ENCODE measurements at regions not wholly inside any gene's neighbourhood (a gene's known extent, or its start where the extent isn't known, plus 50 kb on each side); places are given as distances from the start of the nearest gene placed in this dataset.

DNA sequence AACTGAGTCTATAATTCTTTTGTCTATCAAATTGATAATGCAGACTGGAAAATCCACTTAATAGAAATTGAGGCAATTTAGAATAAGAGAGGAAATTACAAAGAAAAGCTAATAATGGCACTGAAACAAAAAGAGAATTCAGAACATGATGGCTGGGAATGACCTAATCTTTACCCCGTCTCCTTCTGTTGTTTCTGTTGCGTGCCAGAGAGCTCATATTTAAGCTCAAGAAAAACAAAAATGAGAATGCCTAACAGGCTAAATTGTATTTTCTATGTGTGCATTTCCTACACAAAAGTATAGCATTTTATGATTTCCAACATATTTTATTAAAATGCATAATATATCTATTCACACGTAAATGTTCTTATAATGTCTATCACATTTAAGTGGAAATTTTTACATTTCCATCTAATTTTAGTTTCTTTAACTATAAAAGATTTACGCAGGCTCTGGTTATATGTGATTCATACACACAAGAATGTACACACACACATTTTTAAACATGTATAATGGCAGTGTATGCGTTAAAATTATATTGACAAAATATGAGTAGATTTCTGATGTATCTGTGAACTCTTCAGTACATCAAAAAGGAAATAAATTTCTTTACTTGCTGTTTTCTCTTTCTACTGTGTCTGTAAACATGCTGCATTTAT lies 432.3 kb downstream of the SLITRK6 start:
- Mint-ChIP-seq H3K27me3 (ENCODE audit: low read depth) (no peaks in the 10 kb centered on the region), H3K4me1 (ENCODE audit: low read depth) (no peaks in the 10 kb centered on the region), H3K36me3 (ENCODE audit: insufficient read depth in 2 of 2) (no peaks in the 10 kb centered on the region), H3K9me3 (peaks cover 3% of the 10 kb centered on the region in 2 donors), H3K4me3 (no peak overlapping the region), H3K27ac (no peak overlapping the region)
- ATAC-seq (replicated peaks in 1 of 2) (no peak), DNase-seq (no peak)

DNA sequence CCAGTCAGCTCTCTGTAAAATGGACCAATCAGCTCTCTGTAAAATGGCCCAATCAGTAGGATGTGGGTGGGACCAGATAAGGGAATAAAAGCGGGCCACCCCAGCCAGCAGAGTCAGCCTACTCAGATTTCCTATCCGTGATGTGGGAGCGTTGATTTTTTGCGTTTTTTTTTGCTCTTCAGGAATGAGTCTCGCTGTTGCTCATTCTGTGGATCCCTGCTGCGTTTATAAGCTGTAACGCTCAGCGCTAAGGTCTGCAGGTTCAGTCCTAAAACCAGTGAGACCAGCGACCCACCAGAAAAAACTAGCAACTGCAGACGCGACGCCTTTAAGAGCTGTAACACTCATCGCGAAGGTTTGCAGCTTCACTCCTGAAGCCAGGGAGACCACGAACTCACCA lies 435.7 kb downstream of the SLITRK6 start:
- ATAC-seq (replicated peaks in 1 of 2) (no peak), DNase-seq (no peak)
- H3K36me3 Mint-ChIP-seq (ENCODE audit: insufficient read depth in 2 of 2): no peaks in the 10 kb centered on the region

DNA sequence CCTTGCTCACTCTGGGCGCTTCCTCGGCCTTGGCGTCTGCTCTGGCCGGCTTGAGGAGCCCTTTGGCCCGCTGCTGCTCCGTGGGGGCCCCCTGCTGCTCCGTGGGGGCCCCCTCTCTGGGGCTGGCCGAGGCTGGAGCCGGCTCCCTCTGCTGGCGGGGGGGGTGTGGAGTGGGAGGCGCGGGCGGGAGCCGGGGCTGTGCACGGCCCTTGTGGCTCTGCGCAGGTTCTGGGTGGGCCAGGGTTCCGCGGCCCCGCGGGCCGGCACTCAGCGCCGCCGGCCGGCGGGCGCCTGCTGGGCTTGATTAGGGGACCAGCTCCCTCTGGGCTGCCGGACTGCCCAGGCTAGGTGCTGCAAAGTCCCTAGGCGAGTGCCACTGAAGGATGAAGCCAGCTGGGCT lies 436.2 kb downstream of the SLITRK6 start:
- DNase-seq (no peak), ATAC-seq (replicated peaks in 1 of 2) (no peak)
- H3K4me3 Mint-ChIP-seq: no peak overlapping the region
- H3K9me3 Mint-ChIP-seq: peaks cover 3 to 6% of the 10 kb centered on the region in 2 donors
- H3K27me3 Mint-ChIP-seq (ENCODE audit: low read depth): no peaks in the 10 kb centered on the region
- no peaks in the 10 kb centered on the region for H3K36me3 Mint-ChIP-seq (ENCODE audit: insufficient read depth in 2 of 2)
- no peak overlapping the region for H3K27ac Mint-ChIP-seq
- H3K4me1 Mint-ChIP-seq (ENCODE audit: low read depth): no peaks in the 10 kb centered on the region

More for the DNA sequence above, 435.7 kb downstream of the SLITRK6 start:
- H3K27ac Mint-ChIP-seq: no peak overlapping the region
- H3K27me3 Mint-ChIP-seq (ENCODE audit: low read depth): no peaks in the 10 kb centered on the region
- peaks cover 3% of the 10 kb centered on the region in 2 donors for H3K9me3 Mint-ChIP-seq
- H3K4me3 Mint-ChIP-seq: no peak overlapping the region
- H3K4me1 Mint-ChIP-seq (ENCODE audit: low read depth): no peaks in the 10 kb centered on the region

DNA sequence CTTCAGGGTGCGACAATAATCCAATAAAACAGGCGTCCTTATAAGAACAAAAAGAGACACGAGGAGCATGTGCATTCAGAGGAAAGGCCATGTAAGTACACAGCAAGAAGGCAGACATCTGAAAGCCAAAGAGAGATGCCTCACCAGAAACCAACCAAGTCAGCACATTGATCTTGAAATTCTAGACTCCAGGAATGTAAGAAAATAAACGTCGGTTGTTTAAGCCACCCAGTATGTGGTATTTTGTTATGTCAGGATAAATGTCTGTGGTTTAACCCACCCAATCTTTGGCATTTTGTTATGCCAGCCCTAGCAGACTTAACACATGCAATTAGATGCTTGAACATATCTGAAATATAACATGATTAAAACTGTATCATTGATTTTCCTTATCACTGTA lies 452.0 kb downstream of the SLITRK6 start:
- Mint-ChIP-seq H3K4me1 (ENCODE audit: low read depth) (no peaks in the 10 kb centered on the region), H3K4me3 (no peak overlapping the region), H3K36me3 (ENCODE audit: insufficient read depth in 2 of 2) (no peaks in the 10 kb centered on the region), H3K27ac (no peak overlapping the region), H3K27me3 (ENCODE audit: low read depth) (no peaks in the 10 kb centered on the region), H3K9me3 (peaks cover 2 to 7% of the 10 kb centered on the region in 2 donors)
- ATAC-seq (replicated peaks in 1 of 2): no peak
- DNase-seq: no peak

DNA sequence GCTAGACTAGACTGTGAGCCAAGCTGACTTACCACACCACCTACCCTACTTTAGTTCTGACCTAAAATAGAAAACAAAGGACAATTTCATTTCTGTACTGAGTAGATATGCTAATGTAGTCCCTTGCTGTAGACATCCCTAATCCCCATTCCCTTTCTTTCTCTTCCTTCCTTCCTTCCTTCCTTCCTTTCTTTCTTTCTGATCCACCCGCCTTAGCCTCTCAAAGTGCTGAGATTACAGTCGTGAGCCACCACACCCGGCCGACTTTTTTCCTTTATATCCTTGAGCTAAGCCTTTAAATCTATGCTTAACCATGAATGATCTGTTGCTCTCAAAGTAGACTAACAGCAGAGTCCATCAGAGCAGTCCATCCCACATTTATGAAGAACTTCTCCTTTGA lies 465.0 kb downstream of the SLITRK6 start:
- H3K27ac Mint-ChIP-seq: no peak overlapping the region
- ATAC-seq (replicated peaks in 1 of 2): no peak
- no peaks in the 10 kb centered on the region for H3K36me3 Mint-ChIP-seq (ENCODE audit: insufficient read depth in 2 of 2)
- H3K9me3 Mint-ChIP-seq: peaks cover 1 to 5% of the 10 kb centered on the region in 2 donors
- DNase-seq: no peak
- no peaks in the 10 kb centered on the region for H3K4me1 Mint-ChIP-seq (ENCODE audit: low read depth)
- no peak overlapping the region for H3K4me3 Mint-ChIP-seq
- no peaks in the 10 kb centered on the region for H3K27me3 Mint-ChIP-seq (ENCODE audit: low read depth)

DNA sequence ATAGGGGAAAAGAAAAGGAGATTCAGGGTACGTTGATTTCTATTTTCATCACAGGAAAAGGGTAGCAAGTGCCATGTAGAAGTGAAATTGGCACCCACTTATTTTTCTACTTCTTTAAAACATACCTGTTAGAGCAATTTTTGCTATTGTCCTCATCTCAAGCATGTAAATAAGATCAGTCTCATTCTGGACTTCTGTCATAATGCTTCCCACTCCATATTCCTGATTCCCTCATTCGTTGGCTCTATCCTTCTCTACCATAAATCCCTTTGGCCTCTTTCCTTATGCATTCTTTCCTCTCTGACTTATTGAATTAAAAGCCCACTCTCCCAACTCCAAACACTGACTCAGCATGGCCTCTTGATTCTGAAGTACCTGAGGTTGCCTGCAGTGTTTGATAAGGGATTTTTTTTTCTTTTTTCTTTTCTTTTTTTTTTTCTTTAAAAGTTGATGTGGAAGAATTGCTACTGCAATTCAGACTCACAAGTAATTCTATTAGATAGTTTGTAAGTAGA lies 465.7 kb downstream of the SLITRK6 start:
- no peaks in the 10 kb centered on the region for H3K27me3 Mint-ChIP-seq (ENCODE audit: low read depth)
- H3K4me3 Mint-ChIP-seq: no peak overlapping the region
- DNase-seq (no peak), ATAC-seq (replicated peaks in 1 of 2) (no peak)
- H3K27ac Mint-ChIP-seq: no peak overlapping the region
- H3K9me3 Mint-ChIP-seq: peaks cover 1 to 4% of the 10 kb centered on the region in 2 donors
- H3K36me3 Mint-ChIP-seq (ENCODE audit: insufficient read depth in 2 of 2): no peaks in the 10 kb centered on the region
- no peaks in the 10 kb centered on the region for H3K4me1 Mint-ChIP-seq (ENCODE audit: low read depth)

DNA sequence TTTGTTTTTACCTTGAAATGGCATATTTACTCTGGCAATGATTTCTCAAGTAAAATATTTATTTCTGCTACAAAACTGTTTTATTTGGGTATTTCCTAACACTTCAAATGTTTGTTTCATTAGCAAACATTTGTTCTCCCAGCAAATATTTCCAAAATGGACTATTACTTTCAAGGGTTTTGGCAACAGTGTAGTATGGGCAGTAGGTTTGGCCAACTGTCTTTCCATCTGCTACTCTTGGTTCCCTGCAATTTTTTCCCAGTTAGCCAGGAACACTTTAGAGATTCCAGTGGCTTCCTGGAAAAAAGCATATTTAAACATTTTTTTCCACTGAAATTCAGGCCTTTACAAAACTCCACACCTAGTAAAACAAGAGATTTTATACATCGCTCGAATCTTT lies 466.6 kb downstream of the SLITRK6 start:
- no peaks in the 10 kb centered on the region for H3K27me3 Mint-ChIP-seq (ENCODE audit: low read depth)
- H3K4me1 Mint-ChIP-seq (ENCODE audit: low read depth): no peaks in the 10 kb centered on the region
- peaks cover 1 to 4% of the 10 kb centered on the region in 2 donors for H3K9me3 Mint-ChIP-seq
- no peak overlapping the region for H3K27ac Mint-ChIP-seq
- DNase-seq (no peak), ATAC-seq (replicated peaks in 1 of 2) (no peak)
- H3K36me3 Mint-ChIP-seq (ENCODE audit: insufficient read depth in 2 of 2): no peaks in the 10 kb centered on the region
- no peak overlapping the region for H3K4me3 Mint-ChIP-seq

DNA sequence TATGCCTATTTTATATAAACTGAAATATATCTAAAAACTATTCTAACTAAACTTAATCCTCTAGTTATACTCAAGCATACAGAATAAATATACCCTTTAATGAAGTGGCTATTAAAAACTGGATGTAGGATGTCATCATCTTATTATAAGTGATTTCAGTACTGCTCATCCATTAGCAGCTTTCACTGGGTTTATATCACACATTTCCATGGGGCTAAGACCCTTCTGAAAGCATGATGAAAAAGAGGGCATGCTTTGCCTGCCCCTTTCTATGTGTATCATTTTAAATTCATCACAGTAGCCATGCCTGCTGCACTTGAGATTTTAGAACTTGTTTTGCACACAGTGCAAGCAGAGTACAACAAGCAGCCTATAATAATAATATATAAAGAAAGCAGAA lies 477.5 kb downstream of the SLITRK6 start:
- Mint-ChIP-seq H3K4me1 (ENCODE audit: low read depth) (no peaks in the 10 kb centered on the region), H3K9me3 (peaks cover 1 to 3% of the 10 kb centered on the region in 2 donors), H3K27me3 (ENCODE audit: low read depth) (no peaks in the 10 kb centered on the region), H3K4me3 (no peak overlapping the region), H3K27ac (no peak overlapping the region), H3K36me3 (ENCODE audit: insufficient read depth in 2 of 2) (no peaks in the 10 kb centered on the region)
- no peak for ATAC-seq (replicated peaks in 1 of 2)
- no peak for DNase-seq

DNA sequence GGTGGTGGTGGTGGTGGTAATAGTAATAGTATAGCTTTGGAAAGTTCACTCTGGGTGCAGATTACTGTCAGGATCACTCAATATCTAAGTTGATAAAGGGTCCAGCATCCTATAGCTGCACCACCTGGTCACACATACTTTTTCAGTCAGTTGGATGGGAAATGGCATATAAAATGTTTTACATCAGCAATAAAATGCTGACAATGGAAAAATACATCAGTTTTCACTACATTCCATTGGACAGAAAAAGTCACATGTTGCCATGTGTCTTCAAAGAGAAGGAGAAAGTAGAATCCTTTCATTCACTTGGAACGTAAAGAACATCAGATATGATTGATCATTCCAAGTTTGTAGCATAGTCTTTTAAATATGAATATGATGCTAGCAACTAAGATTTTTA lies 481.4 kb downstream of the SLITRK6 start:
- Mint-ChIP-seq H3K36me3 (ENCODE audit: insufficient read depth in 2 of 2) (no peaks in the 10 kb centered on the region), H3K9me3 (peaks cover 0 to 3% of the 10 kb centered on the region in 2 donors), H3K27me3 (ENCODE audit: low read depth) (no peaks in the 10 kb centered on the region), H3K4me1 (ENCODE audit: low read depth) (no peaks in the 10 kb centered on the region), H3K27ac (no peak overlapping the region), H3K4me3 (no peak overlapping the region)
- DNase-seq (no peak), ATAC-seq (replicated peaks in 1 of 2) (no peak)

DNA sequence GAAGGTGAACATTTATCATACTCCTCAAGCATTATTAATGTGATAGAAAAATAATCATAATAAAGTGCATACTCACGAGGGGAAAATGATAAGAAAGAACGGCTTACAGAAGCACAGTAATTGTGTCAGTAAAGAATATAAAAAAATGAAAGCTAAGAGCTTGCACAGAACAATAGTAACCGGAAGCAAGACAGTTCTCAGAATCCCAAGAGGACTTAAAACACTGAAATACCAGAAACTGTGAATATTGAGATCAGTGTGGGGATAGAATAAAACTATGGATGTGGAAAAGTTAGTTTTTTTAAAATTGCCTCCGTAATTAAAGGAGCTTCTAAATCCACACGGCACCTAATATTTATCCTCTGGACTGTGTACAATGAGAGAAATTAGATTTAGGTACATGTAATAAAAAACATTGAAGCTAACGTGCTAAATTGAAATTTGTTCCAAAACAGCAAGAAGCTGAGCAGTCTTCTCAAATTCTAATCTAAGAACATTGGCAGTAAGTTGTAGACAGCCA lies 482.7 kb downstream of the SLITRK6 start:
- Mint-ChIP-seq H3K27me3 (ENCODE audit: low read depth) (no peaks in the 10 kb centered on the region), H3K4me1 (ENCODE audit: low read depth) (no peaks in the 10 kb centered on the region), H3K4me3 (no peak overlapping the region), H3K9me3 (peaks cover 0 to 3% of the 10 kb centered on the region in 2 donors), H3K27ac (no peak overlapping the region), H3K36me3 (ENCODE audit: insufficient read depth in 2 of 2) (no peaks in the 10 kb centered on the region)
- ATAC-seq (replicated peaks in 1 of 2) (no peak), DNase-seq (no peak)

DNA sequence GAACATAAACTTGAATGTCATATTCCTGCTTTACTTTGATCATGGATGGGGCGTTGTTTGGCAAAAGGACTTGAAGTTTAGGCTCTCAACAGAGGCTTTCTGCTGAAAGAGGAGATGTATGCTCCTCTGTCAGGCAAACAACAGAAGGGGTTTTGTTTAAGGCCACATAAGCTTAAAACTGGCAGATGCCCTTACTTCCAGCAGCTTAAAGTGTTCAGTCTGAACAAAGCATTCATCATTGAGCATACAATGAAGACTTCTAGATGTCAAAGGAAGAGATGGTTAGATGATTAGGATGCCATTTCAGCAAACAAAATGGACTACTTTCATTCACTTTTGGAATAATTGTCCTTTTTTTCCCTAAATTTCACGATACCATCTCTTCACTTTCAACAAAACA lies 484.5 kb downstream of the SLITRK6 start:
- no peaks in the 10 kb centered on the region for H3K27me3 Mint-ChIP-seq (ENCODE audit: low read depth)
- H3K4me3 Mint-ChIP-seq: no peak overlapping the region
- DNase-seq: no peak
- H3K9me3 Mint-ChIP-seq: peaks cover 0 to 3% of the 10 kb centered on the region in 2 donors
- no peaks in the 10 kb centered on the region for H3K36me3 Mint-ChIP-seq (ENCODE audit: insufficient read depth in 2 of 2)
- H3K4me1 Mint-ChIP-seq (ENCODE audit: low read depth): no peaks in the 10 kb centered on the region
- ATAC-seq (replicated peaks in 1 of 2): no peak
- no peak overlapping the region for H3K27ac Mint-ChIP-seq

DNA sequence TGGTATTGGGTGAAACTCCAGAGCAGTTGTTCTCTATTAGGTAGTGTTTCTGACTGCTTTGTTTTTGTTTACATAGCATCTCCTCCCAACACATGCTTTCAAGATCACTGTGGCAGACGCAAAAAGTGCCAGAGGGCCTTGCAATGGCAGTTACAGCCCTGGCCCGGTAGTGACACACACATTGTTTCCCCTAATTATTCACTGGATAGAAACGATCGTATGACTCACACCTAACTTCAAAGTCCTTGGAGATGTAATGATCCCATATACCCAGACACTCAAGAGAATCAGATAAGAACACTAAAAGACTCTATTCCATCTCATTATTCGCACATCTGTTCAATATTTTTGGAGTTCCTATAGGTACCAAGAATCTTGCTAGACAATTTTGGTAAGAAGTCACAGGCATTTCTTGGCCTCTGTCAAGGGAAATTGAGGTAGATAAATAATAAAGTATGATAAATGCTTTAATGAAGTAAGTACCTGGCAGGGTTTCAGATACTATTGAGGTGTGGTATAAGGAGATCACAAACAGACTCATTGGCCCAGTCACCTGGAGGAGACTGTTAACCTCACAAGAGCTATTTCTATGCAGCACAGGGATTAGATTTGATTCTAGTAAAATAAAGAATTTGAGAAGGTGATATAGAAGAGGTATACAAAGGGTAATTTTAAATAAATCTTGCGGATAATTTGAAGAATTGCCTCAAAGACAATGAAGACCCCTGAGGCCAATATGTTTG lies 485.3 kb downstream of the SLITRK6 start:
- Mint-ChIP-seq H3K27me3 (ENCODE audit: low read depth) (no peaks in the 10 kb centered on the region), H3K36me3 (ENCODE audit: insufficient read depth in 2 of 2) (no peaks in the 10 kb centered on the region), H3K4me1 (ENCODE audit: low read depth) (no peaks in the 10 kb centered on the region), H3K9me3 (peaks cover 0 to 5% of the 10 kb centered on the region in 2 donors), H3K27ac (no peak overlapping the region), H3K4me3 (no peak overlapping the region)
- ATAC-seq (replicated peaks in 1 of 2) (no peak), DNase-seq (no peak)

DNA sequence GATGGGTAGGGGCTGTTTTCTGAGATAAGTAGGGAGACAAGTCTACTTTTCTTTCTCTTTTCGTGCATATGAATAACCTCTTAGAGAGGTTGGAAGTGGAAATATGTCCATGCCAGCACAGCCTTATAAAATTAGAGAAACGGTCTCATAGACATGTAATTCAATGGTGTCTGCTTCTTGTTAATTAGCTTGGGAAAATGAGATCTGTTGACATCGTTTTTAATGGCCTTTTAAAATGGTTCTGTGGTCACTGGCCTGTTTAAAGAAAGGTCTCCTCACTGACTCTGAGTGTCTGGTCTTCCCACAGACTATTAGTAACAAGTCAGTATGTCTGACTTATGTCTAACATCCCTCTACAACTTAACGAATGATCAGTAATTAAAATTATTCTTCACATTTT lies 487.1 kb downstream of the SLITRK6 start:
- H3K4me3 Mint-ChIP-seq: no peak overlapping the region
- H3K4me1 Mint-ChIP-seq (ENCODE audit: low read depth): no peaks in the 10 kb centered on the region
- H3K9me3 Mint-ChIP-seq: peaks cover 0 to 5% of the 10 kb centered on the region in 2 donors
- ATAC-seq (replicated peaks in 1 of 2) (no peak), DNase-seq (no peak)
- no peaks in the 10 kb centered on the region for H3K27me3 Mint-ChIP-seq (ENCODE audit: low read depth)
- no peaks in the 10 kb centered on the region for H3K36me3 Mint-ChIP-seq (ENCODE audit: insufficient read depth in 2 of 2)
- no peak overlapping the region for H3K27ac Mint-ChIP-seq
